HUES64 (cell line): ENCODE measurements at regions not wholly inside any gene's neighbourhood (a gene's known extent, or its start where the extent isn't known, plus 50 kb on each side); places are given as distances from the start of the nearest gene placed in this dataset.

Source experiments
- H3K27ac ChIP-seq: 2 replicates; pipeline ENCODE4 v1.7.0; 2013; ENCODE audit warnings: low read depth, low read length, inconsistent platforms
- H3K27me3 ChIP-seq: 2 replicates; pipeline ENCODE4 v1.6.1; 2013; ENCODE audit warnings: mild to moderate bottlenecking, low read length; ENCODE audit not compliant: insufficient read depth
- H3K36me3 ChIP-seq: 2 replicates; pipeline ENCODE4 v1.6.1; 2013; ENCODE audit warnings: mild to moderate bottlenecking, low read length; ENCODE audit not compliant: insufficient read depth
- H3K4me1 ChIP-seq: 2 replicates; pipeline ENCODE4 v1.6.1; 2013; ENCODE audit warnings: mild to moderate bottlenecking, low read length, moderate library complexity; ENCODE audit not compliant: insufficient read depth
- H3K4me3 ChIP-seq: 2 replicates; pipeline ENCODE4 v1.5.1; 2013; ENCODE audit warnings: mild to moderate bottlenecking, low read length, moderate library complexity
- H3K9ac ChIP-seq: 2 replicates; pipeline ENCODE4 v1.6.1; 2013; ENCODE audit warnings: mild to moderate bottlenecking, low read depth, low read length
- H3K9me3 ChIP-seq: 2 replicates; pipeline ENCODE4 v1.6.1; 2013; ENCODE audit warnings: low read depth, low read length; ENCODE audit not compliant: insufficient read depth
- WGBS: fragments of 150-250, 120-280 bp; methylation state at CpG from one replicate; pipeline ENCODE4 v1.1.7; 2013; ENCODE audit warnings: missing lambda C conversion rate; 5-methylcytosine and 5-hydroxymethylcytosine counted together

- WGBS = 85% methylated on average over 13 of the region's 13 CpGs
- Histone ChIP-seq H3K4me1 (peaks cover 13% of the 10 kb centered on the region), H3K27ac (no peak overlapping the region), H3K9ac (no peak overlapping the region), H3K9me3 (no peaks in the 10 kb centered on the region), H3K4me3 (no peak overlapping the region), H3K27me3 (peaks cover 19% of the 10 kb centered on the region), H3K36me3 (no peaks in the 10 kb centered on the region)
Observed at GRCh38 chr9:113654605-113655428, 191.3 kb downstream of the RGS3 start.

- WGBS = 85% methylated on average over 21 of the region's 21 CpGs
- H3K27ac ChIP-seq = no peak overlapping the region
- peaks cover 4% of the 10 kb centered on the region; the same call in 1 of the 2 replicates for H3K4me1 ChIP-seq
Observed at GRCh38 chr9:113656771-113657670, 193.5 kb downstream of the RGS3 start.

GRCh38 chr9:113657765-113658544 is 194.4 kb downstream of the RGS3 start:
- Histone ChIP-seq H3K27me3 (no peaks in the 10 kb centered on the region), H3K9me3 (no peaks in the 10 kb centered on the region), H3K36me3 (no peaks in the 10 kb centered on the region), H3K4me3 (no peak overlapping the region), H3K9ac (no peak overlapping the region), H3K27ac (no peak overlapping the region), H3K4me1 (peaks cover 4% of the 10 kb centered on the region; the same call in 1 of the 2 replicates)
- WGBS = 46% methylated on average over 14 of the region's 14 CpGs

More at GRCh38 chr9:113656771-113657670, 193.5 kb downstream of the RGS3 start:
- Histone ChIP-seq H3K9me3 (no peaks in the 10 kb centered on the region), H3K4me3 (no peak overlapping the region), H3K27me3 (0 out of 2 replicates have a peak, but pooled peaks cover 4% of the 10 kb centered on the region), H3K36me3 (no peaks in the 10 kb centered on the region), H3K9ac (no peak overlapping the region)

GRCh38 chr9:113658545-113658895 is 195.0 kb downstream of the RGS3 start:
- Histone ChIP-seq H3K9ac (no peak overlapping the region), H3K27ac (no peak overlapping the region), H3K9me3 (no peaks in the 10 kb centered on the region), H3K4me1 (peaks cover 4% of the 10 kb centered on the region; the same call in 1 of the 2 replicates), H3K27me3 (no peaks in the 10 kb centered on the region), H3K36me3 (no peaks in the 10 kb centered on the region), H3K4me3 (no peak overlapping the region)
- WGBS = 78% methylated on average over 3 of the region's 3 CpGs

- WGBS = 88% methylated on average over 3 of the region's 3 CpGs
- no peaks in the 10 kb centered on the region for H3K9me3 ChIP-seq
- no peak overlapping the region for H3K9ac ChIP-seq
- H3K4me3 ChIP-seq = no peak overlapping the region
- H3K36me3 ChIP-seq = no peaks in the 10 kb centered on the region
- H3K4me1 ChIP-seq = peaks cover 4% of the 10 kb centered on the region; the same call in 1 of the 2 replicates
- H3K27ac ChIP-seq = no peak overlapping the region
- H3K27me3 ChIP-seq = no peaks in the 10 kb centered on the region
Observed at GRCh38 chr9:113659039-113659438, 195.5 kb downstream of the RGS3 start.

GRCh38 chr9:113659740-113660139 is 196.2 kb downstream of the RGS3 start:
- 96% methylated on average over 3 of the region's 3 CpGs for WGBS
- no peak overlapping the region for H3K27ac ChIP-seq
- no peaks in the 10 kb centered on the region for H3K27me3 ChIP-seq
- H3K4me3 ChIP-seq = no peak overlapping the region
- H3K4me1 ChIP-seq = peaks cover 4% of the 10 kb centered on the region; the same call in 1 of the 2 replicates
- H3K9me3 ChIP-seq = no peaks in the 10 kb centered on the region
- no peak overlapping the region for H3K9ac ChIP-seq
- no peaks in the 10 kb centered on the region for H3K36me3 ChIP-seq

- Histone ChIP-seq H3K4me3 (no peak overlapping the region), H3K27ac (no peak overlapping the region), H3K9ac (no peak overlapping the region), H3K36me3 (no peaks in the 10 kb centered on the region), H3K4me1 (peaks cover 1% of the 10 kb centered on the region; the same call in 1 of the 2 replicates), H3K9me3 (no peaks in the 10 kb centered on the region), H3K27me3 (no peaks in the 10 kb centered on the region)
- 93% methylated on average over 9 of the region's 9 CpGs for WGBS
Observed at GRCh38 chr9:113660196-113660595, 196.7 kb downstream of the RGS3 start.

GRCh38 chr9:113661074-113661473 is 197.5 kb downstream of the RGS3 start:
- no peaks in the 10 kb centered on the region for H3K36me3 ChIP-seq
- H3K27ac ChIP-seq = no peak overlapping the region
- H3K9ac ChIP-seq = no peak overlapping the region
- H3K27me3 ChIP-seq = no peaks in the 10 kb centered on the region
- H3K4me1 ChIP-seq = no peaks in the 10 kb centered on the region
- WGBS = 90% methylated on average over 6 of the region's 7 CpGs
- H3K4me3 ChIP-seq = no peak overlapping the region
- H3K9me3 ChIP-seq = no peaks in the 10 kb centered on the region

- Histone ChIP-seq H3K9me3 (no peaks in the 10 kb centered on the region), H3K4me1 (no peaks in the 10 kb centered on the region), H3K4me3 (no peak overlapping the region), H3K27ac (no peak overlapping the region), H3K9ac (no peak overlapping the region), H3K27me3 (no peaks in the 10 kb centered on the region), H3K36me3 (no peaks in the 10 kb centered on the region)
- WGBS = 89% methylated on average over 16 of the region's 16 CpGs
Observed at GRCh38 chr9:113664181-113664875, 200.8 kb downstream of the RGS3 start.

GRCh38 chr9:113665064-113665463 is 201.5 kb downstream of the RGS3 start:
- 91% methylated on average over 1 of the region's 1 CpG for WGBS
- H3K9me3 ChIP-seq = no peaks in the 10 kb centered on the region
- no peak overlapping the region for H3K27ac ChIP-seq
- H3K9ac ChIP-seq = no peak overlapping the region
- no peaks in the 10 kb centered on the region for H3K27me3 ChIP-seq
- no peaks in the 10 kb centered on the region for H3K4me1 ChIP-seq
- H3K4me3 ChIP-seq = no peak overlapping the region
- H3K36me3 ChIP-seq = no peaks in the 10 kb centered on the region
